ENCODE measurements at regions not wholly inside any gene's neighbourhood (a gene's known extent, or its start where the extent isn't known, plus 50 kb on each side); places are given as distances from the start of the nearest gene placed in this dataset.
"Not testable (repeated sequence)": the region's sequence is repeated elsewhere in the genome, so short reads cannot be mapped to it uniquely, and the experiment has no call there.

- DNase-seq (ENCODE audit: low read depth, low spot score); H4K20me1 ChIP-seq (replicated peaks; ENCODE audit: control insufficient read depth, extremely low read depth, insufficient read depth, low read length); BruUV-seq (replicated peaks); H3K4me1 ChIP-seq (ENCODE audit: control insufficient read depth, extremely low read depth, insufficient read depth, low read length); H3K27ac ChIP-seq (ENCODE audit: insufficient read depth, low read depth, low read length); H3K9me3 ChIP-seq (replicated peaks; ENCODE audit: control insufficient read depth, insufficient read depth, low read length); H3K9ac ChIP-seq (replicated peaks; ENCODE audit: extremely low read depth, insufficient read depth, low read length); H3K79me2 ChIP-seq (ENCODE audit: control insufficient read depth, insufficient read depth, low read length); H3K4me2 ChIP-seq (ENCODE audit: insufficient read depth, low read length); intact Hi-C loops (cut with micrococcal nuclease); H3K27me3 ChIP-seq (ENCODE audit: control insufficient read depth in 2 of 2, insufficient read depth in 2 of 2, low read length in 2 of 2); H3K9me1 ChIP-seq (replicated peaks; ENCODE audit: control insufficient read depth, extremely low read depth, insufficient read depth, low read length); H3K36me3 ChIP-seq (ENCODE audit: control insufficient read depth in 2 of 2, extremely low read depth in 1 of 2, insufficient read depth in 2 of 2, low read length in 2 of 2); CTCF ChIA-PET; POLR2A ChIA-PET; H3K4me3 ChIP-seq (replicated peaks in 1 of 3; ENCODE audit: insufficient read depth in 1 of 3, low read depth in 1 of 3, low read length in 3 of 3); dilution Hi-C loops (cut with MboI; ENCODE audit: extremely low pct_ligation_motif_present, low sequenced_read_pairs); H2AFZ ChIP-seq (ENCODE audit: low read depth, low read length); FAIRE-seq: not testable (repeated sequence)
These were observed 714.4 kb upstream of the MGAT4C start for GRCh38 chr12:86970595-86970994.

GRCh38 chr12:86959766-86960458, 703.7 kb upstream of the MGAT4C start:
- H4K20me1 ChIP-seq (replicated peaks; ENCODE audit: control insufficient read depth, extremely low read depth, insufficient read depth, low read length): no peaks in the 10 kb centered on the region
- H3K9me3 ChIP-seq (replicated peaks; ENCODE audit: control insufficient read depth, insufficient read depth, low read length): no peaks in the 10 kb centered on the region
- no peak overlapping the region for H3K9ac ChIP-seq (replicated peaks; ENCODE audit: extremely low read depth, insufficient read depth, low read length)
- CTCF ChIA-PET: no interaction called here
- dilution Hi-C loops (cut with MboI; ENCODE audit: extremely low pct_ligation_motif_present, low sequenced_read_pairs): no loop called here
- H3K27ac ChIP-seq (ENCODE audit: insufficient read depth, low read depth, low read length): no peak overlapping the region
- intact Hi-C loops (cut with micrococcal nuclease): no loop called here
- no peak for FAIRE-seq
- H3K4me3 ChIP-seq (replicated peaks in 1 of 3; ENCODE audit: insufficient read depth in 1 of 3, low read depth in 1 of 3, low read length in 3 of 3): no peak overlapping the region
- TF ChIP-seq POLR2AphosphoS5 (IDR thresholded peaks at IDR 0.05; ENCODE audit: insufficient read depth, low read depth, low read length) (no peak), JUN (IDR thresholded peaks at IDR 0.05; ENCODE audit: borderline replicate concordance, insufficient read depth, insufficient read length, low read depth) (no peak), FOS (IDR thresholded peaks at IDR 0.05; ENCODE audit: borderline replicate concordance, insufficient read depth, low read length) (no peak), GATA2 (IDR thresholded peaks at IDR 0.05; ENCODE audit: insufficient read depth, insufficient read length, low read depth, low read length) (no peak)
- H3K36me3 ChIP-seq (ENCODE audit: control insufficient read depth in 2 of 2, extremely low read depth in 1 of 2, insufficient read depth in 2 of 2, low read length in 2 of 2): no peaks in the 10 kb centered on the region
- no peaks in the 10 kb centered on the region for H3K9me1 ChIP-seq (replicated peaks; ENCODE audit: control insufficient read depth, extremely low read depth, insufficient read depth, low read length)
- no peaks in the 10 kb centered on the region for H3K4me1 ChIP-seq (ENCODE audit: control insufficient read depth, extremely low read depth, insufficient read depth, low read length)
- H3K27me3 ChIP-seq (ENCODE audit: control insufficient read depth in 2 of 2, insufficient read depth in 2 of 2, low read length in 2 of 2): no peaks in the 10 kb centered on the region
- no peak overlapping the region for H2AFZ ChIP-seq (ENCODE audit: low read depth, low read length)
- POLR2A ChIA-PET: no interaction called here
- no peaks in the 10 kb centered on the region for H3K79me2 ChIP-seq (ENCODE audit: control insufficient read depth, insufficient read depth, low read length)
- no TSS peak for BruUV-seq (replicated peaks)
- no peak for DNase-seq (ENCODE audit: low read depth, low spot score)
- no peak overlapping the region for H3K4me2 ChIP-seq (ENCODE audit: insufficient read depth, low read length)

All from endothelial cell of umbilical vein (primary cell).